ENCODE measurements at regions not wholly inside any gene's neighbourhood (a gene's known extent, or its start where the extent isn't known, plus 50 kb on each side); places are given as distances from the start of the nearest gene placed in this dataset.

- no peaks in the 10 kb centered on the region for H3K27me3 Mint-ChIP-seq
- H3K9me3 Mint-ChIP-seq: peaks cover 8% of the 10 kb centered on the region
- no peak for ATAC-seq
- no peak for DNase-seq
- no peaks in the 10 kb centered on the region for H3K4me1 Mint-ChIP-seq
- H3K4me3 Mint-ChIP-seq: no peak overlapping the region
- H3K27ac Mint-ChIP-seq: no peak overlapping the region
- no peaks in the 10 kb centered on the region for H3K36me3 Mint-ChIP-seq (ENCODE audit: low read depth)
Observed at GRCh38 chr4:62560858-62561257, 1360.7 kb downstream of the ADGRL3 start.

GRCh38 chr4:62550121-62550520 is 1350.0 kb downstream of the ADGRL3 start:
- Mint-ChIP-seq H3K36me3 (ENCODE audit: low read depth) (no peaks in the 10 kb centered on the region), H3K27me3 (no peaks in the 10 kb centered on the region)
- no peak for ATAC-seq

DNA sequence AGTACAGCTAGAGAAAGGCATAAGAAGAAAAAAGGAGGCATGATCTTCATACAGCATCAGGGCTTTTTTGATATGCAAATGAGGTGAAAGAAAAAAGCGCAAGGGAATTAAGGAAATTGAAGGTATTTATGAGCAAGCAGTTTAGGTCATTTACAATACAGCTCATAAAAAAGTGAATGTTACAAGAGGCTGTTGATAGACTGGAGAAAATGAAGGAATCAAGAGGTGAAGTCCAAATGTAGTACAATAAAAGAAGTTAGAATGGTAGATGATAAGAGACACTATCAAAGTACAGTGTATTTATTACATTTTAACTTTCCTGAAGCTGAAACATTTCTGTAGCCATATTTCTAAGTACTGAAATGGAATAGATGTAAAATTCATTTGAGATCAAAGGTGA is 1349.5 kb downstream of the ADGRL3 start:
- DNase-seq (no peak), ATAC-seq (no peak)
- H3K27ac Mint-ChIP-seq: no peak overlapping the region
- no peaks in the 10 kb centered on the region for H3K36me3 Mint-ChIP-seq (ENCODE audit: low read depth)
- no peaks in the 10 kb centered on the region for H3K4me1 Mint-ChIP-seq
- H3K9me3 Mint-ChIP-seq: peaks cover 17% of the 10 kb centered on the region
- H3K27me3 Mint-ChIP-seq: no peaks in the 10 kb centered on the region
- H3K4me3 Mint-ChIP-seq: no peak overlapping the region

More at GRCh38 chr4:62550121-62550520, 1350.0 kb downstream of the ADGRL3 start:
- Mint-ChIP-seq H3K4me3 (no peak overlapping the region), H3K9me3 (peaks cover 22% of the 10 kb centered on the region), H3K4me1 (no peaks in the 10 kb centered on the region), H3K27ac (no peak overlapping the region)
- DNase-seq: no peak

- DNase-seq (no peak), ATAC-seq (no peak)
- H3K36me3 Mint-ChIP-seq (ENCODE audit: low read depth): no peaks in the 10 kb centered on the region
- H3K9me3 Mint-ChIP-seq: peaks cover 17% of the 10 kb centered on the region
- H3K27ac Mint-ChIP-seq: no peak overlapping the region
- no peak overlapping the region for H3K4me3 Mint-ChIP-seq
- no peaks in the 10 kb centered on the region for H3K27me3 Mint-ChIP-seq
- no peaks in the 10 kb centered on the region for H3K4me1 Mint-ChIP-seq
Observed at GRCh38 chr4:62548765-62549164, 1348.6 kb downstream of the ADGRL3 start.

DNA sequence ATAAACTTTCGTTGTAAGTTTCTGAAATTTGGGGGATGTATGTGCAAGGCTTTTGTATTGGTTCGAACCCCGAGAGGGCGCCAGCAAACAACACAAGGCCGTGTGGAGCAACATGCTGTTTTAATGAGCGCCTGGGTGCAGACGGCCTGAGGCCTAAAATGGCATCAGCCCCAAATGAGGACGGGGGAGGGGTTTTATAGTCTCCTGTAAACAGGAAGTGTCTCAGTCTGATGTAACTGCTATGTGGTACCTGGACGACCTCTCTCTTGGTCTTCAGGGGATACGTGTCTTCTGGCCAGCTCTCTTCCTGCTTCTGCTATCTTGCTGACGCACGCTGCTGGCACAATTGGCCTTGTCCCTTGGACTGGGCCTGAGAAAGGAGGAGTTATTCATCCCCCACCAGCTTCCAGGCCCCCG is 1348.0 kb downstream of the ADGRL3 start:
- ATAC-seq (no peak), DNase-seq (no peak)
- no peaks in the 10 kb centered on the region for H3K4me1 Mint-ChIP-seq
- H3K4me3 Mint-ChIP-seq: no peak overlapping the region
- H3K36me3 Mint-ChIP-seq (ENCODE audit: low read depth): no peaks in the 10 kb centered on the region
- H3K9me3 Mint-ChIP-seq: peaks cover 17% of the 10 kb centered on the region
- no peak overlapping the region for H3K27ac Mint-ChIP-seq
- no peaks in the 10 kb centered on the region for H3K27me3 Mint-ChIP-seq

DNA sequence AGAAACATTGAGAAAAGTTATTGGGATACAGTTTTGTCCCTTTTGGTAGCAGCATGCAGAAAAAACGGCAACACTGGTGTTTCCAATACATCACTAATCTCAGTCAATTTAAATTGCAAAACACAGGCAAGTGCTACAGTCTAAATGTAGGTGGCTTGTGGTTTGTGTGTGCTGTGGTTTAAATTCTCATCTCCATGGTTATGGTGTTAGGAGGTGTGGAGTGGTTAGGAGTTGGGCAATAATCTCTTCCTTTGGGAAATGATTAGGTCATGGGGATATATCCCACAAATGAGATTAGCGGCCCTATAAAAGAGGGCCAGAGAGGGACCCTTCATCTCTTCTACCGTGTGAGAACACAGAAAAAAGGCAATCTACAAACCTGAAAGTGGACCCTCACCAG is 1344.3 kb downstream of the ADGRL3 start:
- Mint-ChIP-seq H3K36me3 (ENCODE audit: low read depth) (no peaks in the 10 kb centered on the region), H3K27ac (no peak overlapping the region), H3K4me3 (no peak overlapping the region), H3K4me1 (no peaks in the 10 kb centered on the region), H3K9me3 (peaks cover 31% of the 10 kb centered on the region), H3K27me3 (no peaks in the 10 kb centered on the region)
- DNase-seq (no peak), ATAC-seq (no peak)

- H3K9me3 Mint-ChIP-seq: peaks cover 25% of the 10 kb centered on the region
- no peaks in the 10 kb centered on the region for H3K36me3 Mint-ChIP-seq (ENCODE audit: low read depth)
- H3K27me3 Mint-ChIP-seq: no peaks in the 10 kb centered on the region
- no peaks in the 10 kb centered on the region for H3K4me1 Mint-ChIP-seq
- no peak for ATAC-seq
- H3K27ac Mint-ChIP-seq: no peak overlapping the region
- no peak overlapping the region for H3K4me3 Mint-ChIP-seq
- DNase-seq: no peak
Observed at GRCh38 chr4:62543002-62543401, 1342.9 kb downstream of the ADGRL3 start.

- Mint-ChIP-seq H3K9me3 (peaks cover 34% of the 10 kb centered on the region), H3K36me3 (ENCODE audit: low read depth) (no peaks in the 10 kb centered on the region), H3K27ac (no peak overlapping the region), H3K27me3 (no peaks in the 10 kb centered on the region), H3K4me3 (no peak overlapping the region), H3K4me1 (no peaks in the 10 kb centered on the region)
- no peak for DNase-seq
- no peak for ATAC-seq
Observed at GRCh38 chr4:62533573-62533972, 1333.4 kb downstream of the ADGRL3 start.

GRCh38 chr4:62531731-62532130 is 1331.6 kb downstream of the ADGRL3 start:
- Mint-ChIP-seq H3K4me1 (no peaks in the 10 kb centered on the region), H3K36me3 (ENCODE audit: low read depth) (no peaks in the 10 kb centered on the region), H3K27me3 (no peaks in the 10 kb centered on the region), H3K27ac (no peak overlapping the region), H3K9me3 (peaks cover 18% of the 10 kb centered on the region), H3K4me3 (no peak overlapping the region)
- DNase-seq (no peak), ATAC-seq (no peak)

- H3K36me3 Mint-ChIP-seq (ENCODE audit: low read depth): no peaks in the 10 kb centered on the region
- no peaks in the 10 kb centered on the region for H3K4me1 Mint-ChIP-seq
- H3K27ac Mint-ChIP-seq: no peak overlapping the region
- H3K9me3 Mint-ChIP-seq: peaks cover 14% of the 10 kb centered on the region
- no peak for ATAC-seq
- no peaks in the 10 kb centered on the region for H3K27me3 Mint-ChIP-seq
- DNase-seq: no peak
- H3K4me3 Mint-ChIP-seq: no peak overlapping the region
Observed at GRCh38 chr4:62531264-62531663, 1331.1 kb downstream of the ADGRL3 start.

- Mint-ChIP-seq H3K27me3 (no peaks in the 10 kb centered on the region), H3K36me3 (ENCODE audit: low read depth) (no peaks in the 10 kb centered on the region), H3K4me3 (no peak overlapping the region), H3K4me1 (no peaks in the 10 kb centered on the region), H3K27ac (no peak overlapping the region), H3K9me3 (peaks cover 9% of the 10 kb centered on the region)
- DNase-seq: no peak
- no peak for ATAC-seq
Observed at GRCh38 chr4:62528874-62529273, 1328.7 kb downstream of the ADGRL3 start.

GRCh38 chr4:62526671-62527070 is 1326.5 kb downstream of the ADGRL3 start:
- no peaks in the 10 kb centered on the region for H3K36me3 Mint-ChIP-seq (ENCODE audit: low read depth)
- H3K4me1 Mint-ChIP-seq: no peaks in the 10 kb centered on the region
- DNase-seq: no peak
- no peak overlapping the region for H3K4me3 Mint-ChIP-seq
- no peak for ATAC-seq
- H3K27me3 Mint-ChIP-seq: no peaks in the 10 kb centered on the region
- H3K9me3 Mint-ChIP-seq: peaks cover 10% of the 10 kb centered on the region
- no peak overlapping the region for H3K27ac Mint-ChIP-seq

GRCh38 chr4:62523256-62523655 is 1323.1 kb downstream of the ADGRL3 start:
- H3K27ac Mint-ChIP-seq: no peak overlapping the region

DNA sequence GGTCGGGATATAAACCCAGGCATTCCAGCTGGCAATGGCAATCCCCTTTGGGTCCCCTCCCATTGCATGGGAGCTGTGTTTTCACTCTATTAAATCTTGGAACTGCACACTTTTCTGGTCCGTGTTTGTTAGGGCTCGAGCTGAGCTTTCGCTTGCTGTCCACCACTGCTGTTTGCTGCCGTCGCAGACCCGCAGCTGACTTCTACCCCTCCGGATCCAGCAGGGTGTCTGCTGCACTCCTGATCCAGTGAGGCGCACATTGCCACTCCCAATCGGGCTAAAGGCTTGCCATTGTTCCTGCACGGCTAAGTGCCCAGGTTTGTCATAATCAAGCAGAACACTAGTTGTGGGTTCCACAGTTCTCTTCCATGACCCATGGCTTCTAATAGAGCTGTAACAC is 1322.1 kb downstream of the ADGRL3 start:
- DNase-seq: no peak
- peaks cover 20% of the 10 kb centered on the region for H3K9me3 Mint-ChIP-seq
- ATAC-seq: no peak
- H3K27ac Mint-ChIP-seq: no peak overlapping the region
- H3K4me1 Mint-ChIP-seq: no peaks in the 10 kb centered on the region
- H3K36me3 Mint-ChIP-seq (ENCODE audit: low read depth): no peaks in the 10 kb centered on the region
- no peaks in the 10 kb centered on the region for H3K27me3 Mint-ChIP-seq
- no peak overlapping the region for H3K4me3 Mint-ChIP-seq

More at GRCh38 chr4:62523256-62523655, 1323.1 kb downstream of the ADGRL3 start:
- DNase-seq (no peak), ATAC-seq (no peak)
- H3K4me1 Mint-ChIP-seq: no peaks in the 10 kb centered on the region
- no peaks in the 10 kb centered on the region for H3K27me3 Mint-ChIP-seq
- H3K9me3 Mint-ChIP-seq: peaks cover 16% of the 10 kb centered on the region
- no peaks in the 10 kb centered on the region for H3K36me3 Mint-ChIP-seq (ENCODE audit: low read depth)
- no peak overlapping the region for H3K4me3 Mint-ChIP-seq

- H3K4me1 Mint-ChIP-seq: no peaks in the 10 kb centered on the region
- DNase-seq: no peak
- ATAC-seq: no peak
- no peak overlapping the region for H3K27ac Mint-ChIP-seq
- H3K36me3 Mint-ChIP-seq (ENCODE audit: low read depth): no peaks in the 10 kb centered on the region
- peaks cover 19% of the 10 kb centered on the region for H3K9me3 Mint-ChIP-seq
- H3K4me3 Mint-ChIP-seq: no peak overlapping the region
- no peaks in the 10 kb centered on the region for H3K27me3 Mint-ChIP-seq
Observed at GRCh38 chr4:62517716-62518115, 1317.6 kb downstream of the ADGRL3 start.

DNA sequence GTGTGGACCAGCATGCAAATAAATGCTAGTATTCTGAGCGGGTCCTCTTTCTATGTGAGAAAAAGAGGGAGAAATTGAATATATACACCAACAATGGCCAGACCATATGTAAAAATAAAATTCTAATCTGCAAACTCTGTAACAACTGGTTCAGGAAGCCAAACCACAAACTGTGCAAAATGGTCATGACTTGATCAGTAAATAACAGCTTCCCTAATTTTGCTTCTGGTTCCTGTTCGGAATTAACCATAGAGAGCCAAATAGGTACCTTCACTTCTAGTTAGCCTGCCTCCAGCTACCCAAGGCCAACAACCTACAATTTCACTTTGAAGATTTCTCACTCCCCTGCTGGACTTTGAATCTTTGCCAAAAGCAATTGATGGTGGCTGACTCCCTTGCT is 1313.2 kb downstream of the ADGRL3 start:
- H3K36me3 Mint-ChIP-seq (ENCODE audit: low read depth): no peaks in the 10 kb centered on the region
- peaks cover 8% of the 10 kb centered on the region for H3K9me3 Mint-ChIP-seq
- no peak overlapping the region for H3K4me3 Mint-ChIP-seq
- DNase-seq (no peak), ATAC-seq (no peak)
- no peaks in the 10 kb centered on the region for H3K4me1 Mint-ChIP-seq
- H3K27me3 Mint-ChIP-seq: no peaks in the 10 kb centered on the region
- no peak overlapping the region for H3K27ac Mint-ChIP-seq

Data from activated naive CD8-positive, alpha-beta T cell treated with anti-CD3 and anti-CD28 coated beads, Interleukin-2, amount 50 U/mL, for 24 hours (primary cell).